Left ventricle myocardium superior (tissue), 1 donor: ENCODE measurements at regions not wholly inside any gene's neighbourhood (a gene's known extent, or its start where the extent isn't known, plus 50 kb on each side); places are given as distances from the start of the nearest gene placed in this dataset.
A peak's percentile ranks its signal among the peaks of the same experiment; 100 is the strongest.

Experiments
- ATAC-seq: fragments of 200-7000 bp; cut with Tn5 transposase; one replicate; pipeline ENCODE4 v1.9.1; 2020; ENCODE audit warnings: mild to moderate bottlenecking, moderate library complexity
- DNase-seq: peaks from one replicate; pipeline ENCODE4 v3.0.0-alpha.2; 2020
- intact Hi-C: fragments of 100-400 bp; cut with micrococcal nuclease; formaldehyde crosslinking; loops from one replicate; pipeline ENCODE4 v1.11.0; 2022
- donor health status: DM: no; HTN: yes; CAD: no; lungs with severe emphysema.

- DNase-seq (no peak), ATAC-seq (no peak)
- intact Hi-C loops: no loop called here
Measured at GRCh38 chr10:36373424-36374096, 731.5 kb upstream of the FZD8 start.

GRCh38 chr10:36367362-36367761 lies 725.3 kb upstream of the FZD8 start:
- ATAC-seq (no peak), DNase-seq (no peak)
- intact Hi-C loops: no loop called here

DNA sequence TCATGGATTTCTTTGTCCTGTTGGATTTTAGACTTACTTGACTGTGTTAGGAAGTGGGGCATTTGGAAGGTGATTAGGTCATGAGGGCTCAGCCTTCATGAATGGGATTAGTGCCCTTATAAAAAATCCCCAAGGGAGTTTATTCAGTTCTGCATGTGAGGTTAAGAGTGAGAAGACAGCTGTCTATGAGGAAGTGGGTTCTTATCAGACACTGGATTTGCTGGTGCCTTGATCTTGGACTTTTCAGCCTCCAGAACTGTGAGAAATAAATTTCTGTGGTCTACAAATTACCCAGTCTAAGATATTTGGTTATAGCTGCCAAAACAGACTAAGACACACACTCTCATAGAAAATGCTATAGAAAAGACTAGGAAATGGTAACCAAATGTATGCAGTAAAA lies 724.7 kb upstream of the FZD8 start:
- DNase-seq (no peak), ATAC-seq (no peak)
- intact Hi-C loops: no loop called here

- DNase-seq (no peak), ATAC-seq (no peak)
- intact Hi-C loops: no loop called here
Measured at GRCh38 chr10:36366065-36366464, 724.0 kb upstream of the FZD8 start.

- no peak for DNase-seq
- no peak for ATAC-seq
- intact Hi-C loops: no loop called here
Measured at GRCh38 chr10:36362257-36362656, 720.2 kb upstream of the FZD8 start.

- intact Hi-C loops: no loop called here
- DNase-seq (no peak), ATAC-seq (no peak)
Measured at GRCh38 chr10:36358736-36359135, 716.6 kb upstream of the FZD8 start.

- DNase-seq: no peak
- ATAC-seq: no peak
- intact Hi-C loops: no loop called here
Measured at GRCh38 chr10:36354633-36355032, 712.5 kb upstream of the FZD8 start.

DNA sequence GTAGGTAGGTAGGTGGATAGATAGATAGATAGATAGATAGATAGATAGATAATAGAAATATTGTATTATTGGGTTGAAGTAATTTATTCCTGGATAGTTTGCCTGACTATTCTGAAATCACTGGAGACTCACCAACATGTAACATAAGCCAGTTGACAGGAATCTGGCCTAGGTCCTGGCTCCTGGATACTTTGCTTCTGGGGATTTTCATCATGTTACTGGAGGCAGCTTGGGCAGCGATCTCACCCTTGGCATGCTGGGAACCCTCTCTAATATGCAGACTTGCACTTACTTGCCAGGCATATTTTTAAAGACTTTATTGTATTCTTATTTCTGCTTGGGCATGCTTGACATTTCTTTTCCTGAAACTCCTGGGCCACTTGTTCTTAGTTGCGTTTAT lies 709.1 kb upstream of the FZD8 start:
- intact Hi-C loops: no loop called here
- ATAC-seq (peak; percentile 84), DNase-seq (peak; percentile 39)

DNA sequence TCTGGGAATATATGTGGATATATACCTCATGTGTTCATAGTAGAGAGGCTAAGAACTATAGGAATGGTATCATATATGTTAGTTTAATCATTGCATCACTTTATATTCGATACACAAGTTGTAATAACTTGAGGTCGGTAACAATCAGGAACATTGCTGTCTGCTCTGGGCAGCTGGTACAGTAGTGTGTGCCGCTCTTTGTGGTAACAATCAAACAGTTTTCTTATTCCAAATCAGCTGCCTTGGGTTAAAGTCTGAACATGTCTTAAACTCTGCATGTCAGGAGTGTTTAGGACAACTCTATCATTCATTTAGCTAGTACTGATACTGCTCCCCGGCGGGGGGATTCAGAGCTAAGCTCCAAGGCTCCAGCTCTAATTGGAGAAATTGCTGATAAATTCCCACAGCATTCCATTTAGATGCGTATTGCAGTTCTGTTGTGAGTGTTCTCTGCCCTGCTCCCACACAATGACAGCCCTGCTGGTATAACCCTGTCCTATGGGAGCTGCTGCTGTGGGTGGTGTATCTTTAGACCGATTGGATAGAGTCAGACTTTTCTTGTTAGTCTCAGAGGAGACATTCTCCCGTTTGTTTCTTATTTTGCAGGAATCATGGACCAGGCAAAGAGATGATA lies 707.5 kb upstream of the FZD8 start:
- no peak for DNase-seq
- intact Hi-C loops: no loop called here
- ATAC-seq: peak; percentile 58

DNA sequence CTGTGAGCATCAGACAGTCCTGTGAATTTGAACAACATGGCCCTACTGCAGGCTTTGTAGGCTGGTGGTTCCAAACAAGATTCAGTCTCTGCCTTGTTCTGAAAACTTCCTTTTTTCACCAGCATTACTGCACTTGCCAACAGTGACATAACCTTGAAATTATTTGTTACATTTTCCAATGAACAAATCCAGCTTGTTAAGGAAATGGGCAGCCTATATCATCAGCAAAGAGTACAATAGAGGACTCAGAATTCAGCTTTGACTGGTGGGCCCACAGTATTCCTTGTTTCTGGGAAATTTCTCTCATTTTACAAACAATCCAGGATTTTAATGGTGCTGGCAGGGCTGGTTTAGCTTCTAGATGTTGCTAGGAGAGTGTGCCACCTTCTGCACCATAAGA lies 703.7 kb upstream of the FZD8 start:
- no peak for DNase-seq
- ATAC-seq: no peak
- intact Hi-C loops: no loop called here

DNA sequence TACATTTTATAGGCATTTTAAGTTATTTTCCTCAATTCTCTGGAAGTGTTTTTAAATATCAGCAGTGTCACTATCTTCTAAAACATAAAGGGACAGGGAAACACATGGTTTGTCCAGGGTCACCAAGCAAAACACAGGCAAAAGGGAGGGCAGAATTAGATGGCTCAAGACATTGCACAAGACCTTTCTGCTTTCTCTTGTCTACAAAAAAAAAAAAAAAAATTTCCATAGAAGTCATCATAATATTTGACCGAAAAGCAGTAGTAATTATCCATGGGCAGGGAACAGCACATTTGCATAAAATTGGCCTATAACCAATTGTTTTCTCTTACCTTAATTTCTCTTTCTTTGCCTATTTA lies 703.1 kb upstream of the FZD8 start:
- intact Hi-C loops: no loop called here
- DNase-seq (no peak), ATAC-seq (no peak)

DNA sequence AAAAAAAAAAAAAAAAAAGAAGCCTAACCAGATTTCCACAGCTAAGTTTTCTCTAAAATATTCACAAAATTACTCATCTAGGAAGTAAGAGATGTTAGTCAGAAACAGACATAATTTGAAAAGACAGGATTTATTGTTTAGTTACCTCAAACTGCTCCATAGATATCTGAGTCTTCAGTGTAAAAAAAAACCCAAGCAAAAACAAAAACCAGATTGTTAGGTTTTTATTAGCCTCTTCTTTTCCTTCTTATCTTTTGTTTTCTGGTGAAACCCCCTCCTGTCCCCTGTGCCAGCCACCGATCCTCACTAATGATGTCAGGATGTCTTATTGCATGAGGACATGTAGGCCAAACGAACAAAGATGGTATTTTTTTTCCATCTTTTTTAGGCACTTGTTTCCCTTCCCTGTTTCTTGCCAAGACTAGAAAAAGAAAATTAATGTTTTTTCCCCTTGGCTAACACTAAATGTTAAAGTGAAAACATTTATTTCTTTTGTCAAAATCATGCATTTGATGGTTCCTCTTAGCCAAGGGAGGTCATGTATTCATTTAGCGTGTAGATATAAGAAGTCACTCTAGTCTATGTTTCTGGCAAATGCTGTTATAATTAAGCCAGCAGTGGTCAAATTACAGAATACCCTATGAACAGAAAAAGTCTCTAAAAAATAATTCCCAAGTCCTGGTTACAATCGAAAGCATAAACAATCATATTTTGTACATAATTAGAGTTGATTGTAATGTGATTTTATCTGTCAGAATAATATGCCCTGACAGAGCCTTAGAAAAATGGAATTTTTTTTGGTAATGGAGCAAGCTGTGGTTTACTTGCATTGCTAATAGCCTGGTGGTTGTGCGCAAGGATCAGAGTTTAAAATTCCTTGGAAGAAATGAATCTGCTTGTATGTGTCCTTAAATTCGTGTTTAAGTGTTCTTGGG lies 702.4 kb upstream of the FZD8 start:
- DNase-seq: no peak
- ATAC-seq: no peak
- intact Hi-C loops: no loop called here

DNA sequence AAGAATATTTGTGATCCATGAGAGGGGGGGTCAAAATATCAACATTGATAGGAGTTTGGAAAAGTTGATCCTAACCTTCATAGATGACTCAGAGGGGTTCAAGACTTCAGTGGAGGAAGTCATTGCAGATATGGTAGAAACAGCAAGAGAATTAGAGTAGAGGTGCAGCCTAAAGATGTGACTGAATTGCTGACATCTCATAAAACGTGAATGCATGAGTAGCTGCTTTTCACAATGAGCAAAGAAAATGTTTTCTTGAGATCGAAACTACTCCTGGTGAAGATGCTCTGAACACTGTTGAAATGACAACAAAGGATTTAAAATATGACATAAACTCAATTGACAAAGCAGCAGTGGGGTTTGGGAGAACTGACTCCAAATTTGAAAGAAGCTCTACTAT lies 700.7 kb upstream of the FZD8 start:
- DNase-seq: no peak
- no peak for ATAC-seq
- intact Hi-C loops: no loop called here

- intact Hi-C loops: no loop called here
- no peak for DNase-seq
- no peak for ATAC-seq
Measured at GRCh38 chr10:36341471-36341870, 699.4 kb upstream of the FZD8 start.

DNA sequence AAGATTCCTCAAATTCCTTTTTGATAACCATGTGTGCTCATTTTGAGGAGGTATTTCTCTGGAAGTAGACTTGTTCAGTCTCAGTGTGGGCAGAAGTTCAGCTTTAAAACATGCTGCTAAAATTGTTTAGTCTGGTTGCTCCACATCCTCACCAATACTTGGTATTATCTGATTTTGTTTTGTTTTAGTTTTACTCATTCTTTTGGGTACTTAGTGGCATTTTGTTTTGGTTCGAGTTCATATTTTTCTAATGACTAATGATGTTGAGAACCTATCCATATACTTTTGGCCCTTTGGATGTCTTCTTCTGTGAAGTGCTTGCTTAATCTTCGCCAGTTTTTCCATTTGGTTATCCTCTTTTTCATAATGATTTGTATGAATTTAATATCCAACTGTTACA lies 694.2 kb upstream of the FZD8 start:
- ATAC-seq (no peak), DNase-seq (no peak)
- intact Hi-C loops: no loop called here

GRCh38 chr10:36333446-36333845 lies 691.4 kb upstream of the FZD8 start:
- intact Hi-C loops: no loop called here
- ATAC-seq (no peak), DNase-seq (no peak)

DNA sequence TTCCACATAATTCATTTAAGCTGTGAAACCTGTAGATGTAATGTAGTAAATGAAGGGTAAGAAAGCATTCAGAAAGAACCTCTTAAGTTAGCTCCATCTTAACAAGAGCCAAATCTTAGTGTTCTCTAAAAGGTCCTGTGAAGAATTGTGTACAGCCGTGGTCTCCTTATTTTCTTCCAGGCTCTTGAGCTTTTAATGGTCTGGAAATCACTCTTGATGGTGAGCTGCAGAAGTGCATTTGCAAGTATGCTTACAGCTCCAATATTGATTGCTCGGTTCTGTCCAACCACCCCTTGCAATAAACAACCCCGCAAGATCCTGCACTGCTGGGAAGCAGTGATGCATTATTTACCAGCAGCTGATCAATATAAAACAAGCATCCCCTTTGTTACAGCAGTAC lies 690.8 kb upstream of the FZD8 start:
- intact Hi-C loops: no loop called here
- DNase-seq (no peak), ATAC-seq (no peak)

DNA sequence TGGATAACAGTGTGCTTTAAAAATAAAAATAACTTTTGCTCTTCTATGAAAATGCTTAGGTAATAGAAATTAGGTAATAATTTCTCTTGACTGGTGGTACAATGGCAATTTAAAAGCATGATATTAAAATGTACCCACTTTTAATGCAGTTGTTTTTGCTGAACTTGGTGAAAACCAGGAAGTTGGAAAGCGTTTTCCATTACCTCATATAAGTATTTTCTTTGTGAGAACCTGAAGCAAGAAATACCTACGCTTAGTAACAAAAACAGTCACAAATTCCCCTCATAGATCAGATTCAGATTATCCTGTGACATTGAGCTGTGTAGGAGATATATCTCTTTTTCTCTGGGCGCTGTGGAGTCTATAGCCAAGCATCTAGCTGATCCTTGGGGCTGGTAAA lies 689.0 kb upstream of the FZD8 start:
- no peak for DNase-seq
- intact Hi-C loops: no loop called here
- no peak for ATAC-seq

GRCh38 chr10:36325815-36326214 lies 683.7 kb upstream of the FZD8 start:
- ATAC-seq: no peak
- intact Hi-C loops: no loop called here
- no peak for DNase-seq

- DNase-seq: no peak
- intact Hi-C loops: no loop called here
- ATAC-seq: no peak
Measured at GRCh38 chr10:36324831-36325230, 682.7 kb upstream of the FZD8 start.

DNA sequence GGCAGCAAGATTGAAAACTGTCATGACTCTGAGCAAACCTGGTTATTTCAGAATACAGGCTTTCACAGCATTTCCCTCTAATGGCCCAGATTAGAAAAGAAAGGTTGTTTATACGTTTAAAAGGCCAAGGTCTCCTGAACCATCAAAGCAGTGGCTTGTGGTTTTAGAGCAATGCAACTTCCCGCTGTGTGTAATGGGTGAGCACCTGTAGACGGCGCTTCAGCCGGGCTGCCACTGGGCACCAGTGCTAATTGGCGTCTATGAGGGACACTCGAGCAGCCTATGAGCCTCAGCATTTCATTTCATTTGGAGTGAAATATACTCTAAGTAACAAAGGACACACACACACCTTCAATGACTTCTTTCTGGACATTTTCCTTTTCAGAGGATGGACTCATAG lies 671.0 kb upstream of the FZD8 start:
- DNase-seq (no peak), ATAC-seq (no peak)
- intact Hi-C loops: no loop called here
